K562 (cell line): ENCODE measurements at regions not wholly inside any gene's neighbourhood (a gene's known extent, or its start where the extent isn't known, plus 50 kb on each side); places are given as distances from the start of the nearest gene placed in this dataset.

Experiments
- ATAC-seq: fragments of 200-7000 bp; cut with Tn5 transposase; 3 replicates; pipeline ENCODE4 v1.9.1; 2020; ENCODE audit warnings: moderate library complexity
- BruUV-seq: library from RNA; stranded (reverse); fragments of 400-500 nt; replicated peaks from 2 replicates; lab custom pipeline; 2021; lab: Mats Ljungman, UMichigan
- CTCF ChIA-PET: fragments of 300-600 bp; formaldehyde crosslinking; extraction: SDS; loops from one replicate; lab custom pipeline; 2021; ENCODE audit warnings: low intra/inter-chr PET ratio; lab: Yijun Ruan, JAX
- POLR2A ChIA-PET: fragments of 300-600, 350-650 bp; sonication (Branson Sonifier 250); formaldehyde crosslinking; extraction: SDS; loops from one replicate; lab custom pipeline; 2021; ENCODE audit warnings: antibody characterized with exemption, inconsistent platforms; lab: Yijun Ruan, JAX
- DNase-seq, 4 experiments: peaks; one replicate each; pipeline versions ENCODE4 v3.0.0 to v3.0.0-alpha.2; 2011 to 2018; ENCODE audit warnings: low spot score in 3 of 4, mixed read lengths in 3 of 4; ENCODE audit errors: extremely low read depth in 1 of 4
- FAIRE-seq: peaks from 2 replicates; lab custom pipeline; 2011; peaks lifted over from hg19 to GRCh38; lab: Jason Lieb, UNC
- H2AFZ ChIP-seq: 2 replicates; pipeline ENCODE4 v1.6.0; 2011; ENCODE audit warnings: low read depth, low read length, control low read depth, inconsistent platforms
- H3K27ac ChIP-seq: fragments of 200-600 bp; 3 replicates; pipeline ENCODE4 v1.8.0; 2011; ENCODE audit warnings: low read depth, mild to moderate bottlenecking, control low read depth, inconsistent platforms, low read length, moderate library complexity, mixed read lengths; ENCODE audit errors: extremely low read depth
- H3K27me3 ChIP-seq, 2 experiments: fragments of 300-600 bp in 1 of 2; 2 replicates in 1 of 2; 3 replicates in 1 of 2; pipeline versions ENCODE4 v1.6.0 to v1.8.0; 2011; ENCODE audit warnings: inconsistent platforms in 2 of 2, low read length in 2 of 2, mild to moderate bottlenecking in 1 of 2, mixed read lengths in 1 of 2, moderate library complexity in 1 of 2; ENCODE audit not compliant: control insufficient read depth in 2 of 2, insufficient read depth in 2 of 2
- H3K36me3 ChIP-seq: fragments of 300-600 bp; 3 replicates; pipeline ENCODE4 v1.8.0; 2011; ENCODE audit warnings: mild to moderate bottlenecking, low read length, inconsistent platforms; ENCODE audit not compliant: control insufficient read depth, insufficient read depth
- H3K4me1 ChIP-seq, 2 experiments: fragments of 200-600 bp in 1 of 2; replicated peaks in 1 of 2; 2 replicates in 1 of 2; 3 replicates in 1 of 2; pipeline versions ENCODE4 v1.5.1 to v1.8.0; 2011; ENCODE audit warnings: inconsistent platforms in 2 of 2, low read length in 2 of 2, mild to moderate bottlenecking in 1 of 2, mixed read lengths in 1 of 2, moderate library complexity in 1 of 2; ENCODE audit not compliant: control insufficient read depth in 2 of 2, insufficient read depth in 2 of 2
- H3K4me2 ChIP-seq: 2 replicates; pipeline ENCODE4 v1.6.1; 2011; ENCODE audit warnings: low read length, control low read depth, inconsistent platforms, mixed read lengths; ENCODE audit not compliant: insufficient read depth
- H3K4me3 ChIP-seq: fragments of 200-600 bp; sonication (generic), shearing (Covaris generic); 2 replicates; pipeline ENCODE4 v1.5.1; 2016; ENCODE audit warnings: control low read depth, inconsistent platforms
- H3K79me2 ChIP-seq: fragments of 200-600 bp; 3 replicates; pipeline ENCODE4 v1.8.0; 2011; ENCODE audit warnings: low read length, inconsistent platforms; ENCODE audit not compliant: control insufficient read depth, insufficient read depth
- H3K9ac ChIP-seq, 2 experiments: 2 replicates each; pipeline versions ENCODE4 v1.6.0 to v1.6.1; 2011; ENCODE audit warnings: low read depth in 2 of 2, low read length in 2 of 2, control low read depth in 1 of 2, inconsistent platforms in 1 of 2, mild to moderate bottlenecking in 1 of 2, mixed read lengths in 1 of 2; ENCODE audit not compliant: insufficient read depth in 1 of 2
- H3K9me1 ChIP-seq: one replicate; pipeline ENCODE4 v1.6.0; 2011; ENCODE audit warnings: inconsistent platforms, mild to moderate bottlenecking, low read length, moderate library complexity; ENCODE audit not compliant: control insufficient read depth, insufficient read depth
- H3K9me3 ChIP-seq: replicated peaks from 2 replicates; pipeline ENCODE4 v1.5.1; 2011; ENCODE audit warnings: low read depth, low read length, inconsistent platforms; ENCODE audit not compliant: control insufficient read depth, insufficient read depth
- H4K20me1 ChIP-seq: replicated peaks from 2 replicates; pipeline ENCODE4 v1.6.1; 2011; ENCODE audit warnings: low read length, inconsistent platforms, mixed read lengths; ENCODE audit not compliant: control insufficient read depth, insufficient read depth
- ASH1L ChIP-seq: fragments of 450-650 bp; IDR thresholded peaks from 2 replicates; pipeline ENCODE4 v1.6.1; 2018; ENCODE audit warnings: borderline replicate concordance, mild to moderate bottlenecking, low read depth; ENCODE audit not compliant: partially characterized antibody
- FOXP4 ChIP-seq: sonication (generic); formaldehyde crosslinking; IDR thresholded peaks from 2 replicates; pipeline ENCODE4 v1.8.0; 2022; ENCODE audit warnings: mild to moderate bottlenecking, missing genetic modification reagents, borderline replicate concordance
- MTA1 ChIP-seq: fragments of 450-650 bp; IDR thresholded peaks from 2 replicates; pipeline ENCODE4 v1.6.1; 2017; ENCODE audit warnings: borderline replicate concordance
- ZFPM2 ChIP-seq: fragments of 250-450 bp; sonication (Bioruptor Pico); IDR thresholded peaks from 2 replicates; pipeline ENCODE4 v1.5.1; 2022; ENCODE audit warnings: mild to moderate bottlenecking
- ZNF449 ChIP-seq: fragments of 250-450 bp; sonication (Bioruptor Pico); IDR thresholded peaks from 2 replicates; pipeline ENCODE4 v1.8.0; 2022; ENCODE audit warnings: moderate library complexity, mild to moderate bottlenecking, inconsistent platforms
- ZNF77 ChIP-seq: fragments of 250-450 bp; sonication (Bioruptor Pico); IDR thresholded peaks from 2 replicates; pipeline ENCODE4 v1.5.0; 2020
- WGBS: fragments of 100-300 bp; shearing (Covaris generic); methylation state at CpG from one replicate; pipeline ENCODE4 v1.1.6; 2016; ENCODE audit warnings: low coverage, mixed read lengths; ENCODE audit not compliant: insufficient coverage; ENCODE audit errors: missing lambda C conversion rate; 5-methylcytosine and 5-hydroxymethylcytosine counted together
- in situ Hi-C: fragments of 300-500 bp; cut with MboI; formaldehyde crosslinking; loops from 4 replicates; pipeline ENCODE4 v1.15.0; 2018; ENCODE audit warnings: inconsistent platforms, mixed read lengths
- intact Hi-C: fragments of 100-400 bp; cut with micrococcal nuclease; formaldehyde crosslinking; loops from 2 replicates; pipeline ENCODE4 v1.14.2; 2022
- TF ChIP-seq, protein P1 (sequence below): fragments of 200-800 bp; sonication (Bioruptor generic); IDR thresholded peaks from 2 replicates; pipeline ENCODE4 v1.6.1; 2017; ENCODE audit warnings: missing genetic modification characterization, missing compliant biosample characterization
- TF ChIP-seq, protein P2 (sequence below): fragments of 450-650 bp; IDR thresholded peaks from 2 replicates; pipeline ENCODE4 v1.6.1; 2016; ENCODE audit warnings: borderline replicate concordance
- TF ChIP-seq, protein P3 (sequence below): fragments of 250-450 bp; sonication (Bioruptor Pico); IDR thresholded peaks from 2 replicates; pipeline ENCODE4 v1.5.0; 2021; ENCODE audit warnings: mild to moderate bottlenecking, moderate library complexity
- TF ChIP-seq, protein P4 (sequence below): sonication (generic); IDR thresholded peaks from 2 replicates; pipeline ENCODE4 v1.6.1; 2016

DNA sequence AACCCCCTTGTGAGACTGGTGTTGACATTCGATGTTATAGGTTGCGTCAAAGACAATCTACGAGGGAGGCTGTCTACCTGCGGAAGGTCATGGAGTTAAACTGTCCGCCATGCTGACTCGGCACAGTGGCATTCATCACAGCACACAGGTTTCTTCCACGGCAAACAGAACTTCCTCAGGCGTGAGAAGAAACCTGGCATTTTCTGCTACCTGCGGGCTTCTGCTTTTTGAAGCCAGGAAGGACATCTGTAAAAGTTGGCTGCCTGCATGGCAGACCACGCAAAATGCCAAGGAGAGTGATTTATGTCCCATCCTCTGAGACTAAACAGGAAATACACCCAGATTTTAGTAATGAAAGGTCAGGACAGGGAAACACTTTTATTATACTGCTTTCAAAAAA, 809.8 kb upstream of the NUDT12 start:
- H3K4me1 ChIP-seq, result no peaks in the 10 kb centered on the region
- H3K9ac ChIP-seq, result no peak overlapping the region
- H3K79me2 ChIP-seq, result no peaks in the 10 kb centered on the region
- DNase-seq (no peak), FAIRE-seq (no peak), ATAC-seq (no peak)
- H3K4me2 ChIP-seq, result no peak overlapping the region
- no TSS peak for BruUV-seq
- ChIA-PET CTCF (no interaction called here), POLR2A (no interaction called here)
- H3K27me3 ChIP-seq, result no peaks in the 10 kb centered on the region
- in situ Hi-C loops (no loop called here), intact Hi-C loops (no loop called here)
- no peaks in the 10 kb centered on the region for H4K20me1 ChIP-seq
- H3K36me3 ChIP-seq, result no peaks in the 10 kb centered on the region
- no peak overlapping the region for H2AFZ ChIP-seq
- no peak overlapping the region for H3K4me3 ChIP-seq
- H3K9me1 ChIP-seq, result no peaks in the 10 kb centered on the region
- WGBS, result 3% methylated on average over 8 of the region's 10 CpGs
- no peak overlapping the region for H3K27ac ChIP-seq
- H3K9me3 ChIP-seq, result no peaks in the 10 kb centered on the region
- TF ChIP-seq ZNF449 (no peak), ZFPM2 (no peak), ASH1L (no peak), MTA1 (no peak), ZNF77 (CRISPR knock-in tag) (no peak), FOXP4 (no peak)
- TF ChIP-seq, protein P1, sequence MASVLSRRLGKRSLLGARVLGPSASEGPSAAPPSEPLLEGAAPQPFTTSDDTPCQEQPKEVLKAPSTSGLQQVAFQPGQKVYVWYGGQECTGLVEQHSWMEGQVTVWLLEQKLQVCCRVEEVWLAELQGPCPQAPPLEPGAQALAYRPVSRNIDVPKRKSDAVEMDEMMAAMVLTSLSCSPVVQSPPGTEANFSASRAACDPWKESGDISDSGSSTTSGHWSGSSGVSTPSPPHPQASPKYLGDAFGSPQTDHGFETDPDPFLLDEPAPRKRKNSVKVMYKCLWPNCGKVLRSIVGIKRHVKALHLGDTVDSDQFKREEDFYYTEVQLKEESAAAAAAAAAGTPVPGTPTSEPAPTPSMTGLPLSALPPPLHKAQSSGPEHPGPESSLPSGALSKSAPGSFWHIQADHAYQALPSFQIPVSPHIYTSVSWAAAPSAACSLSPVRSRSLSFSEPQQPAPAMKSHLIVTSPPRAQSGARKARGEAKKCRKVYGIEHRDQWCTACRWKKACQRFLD, result no peak
- TF ChIP-seq, protein P2, sequence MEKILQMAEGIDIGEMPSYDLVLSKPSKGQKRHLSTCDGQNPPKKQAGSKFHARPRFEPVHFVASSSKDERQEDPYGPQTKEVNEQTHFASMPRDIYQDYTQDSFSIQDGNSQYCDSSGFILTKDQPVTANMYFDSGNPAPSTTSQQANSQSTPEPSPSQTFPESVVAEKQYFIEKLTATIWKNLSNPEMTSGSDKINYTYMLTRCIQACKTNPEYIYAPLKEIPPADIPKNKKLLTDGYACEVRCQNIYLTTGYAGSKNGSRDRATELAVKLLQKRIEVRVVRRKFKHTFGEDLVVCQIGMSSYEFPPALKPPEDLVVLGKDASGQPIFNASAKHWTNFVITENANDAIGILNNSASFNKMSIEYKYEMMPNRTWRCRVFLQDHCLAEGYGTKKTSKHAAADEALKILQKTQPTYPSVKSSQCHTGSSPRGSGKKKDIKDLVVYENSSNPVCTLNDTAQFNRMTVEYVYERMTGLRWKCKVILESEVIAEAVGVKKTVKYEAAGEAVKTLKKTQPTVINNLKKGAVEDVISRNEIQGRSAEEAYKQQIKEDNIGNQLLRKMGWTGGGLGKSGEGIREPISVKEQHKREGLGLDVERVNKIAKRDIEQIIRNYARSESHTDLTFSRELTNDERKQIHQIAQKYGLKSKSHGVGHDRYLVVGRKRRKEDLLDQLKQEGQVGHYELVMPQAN, result no peak
- TF ChIP-seq, protein P3, sequence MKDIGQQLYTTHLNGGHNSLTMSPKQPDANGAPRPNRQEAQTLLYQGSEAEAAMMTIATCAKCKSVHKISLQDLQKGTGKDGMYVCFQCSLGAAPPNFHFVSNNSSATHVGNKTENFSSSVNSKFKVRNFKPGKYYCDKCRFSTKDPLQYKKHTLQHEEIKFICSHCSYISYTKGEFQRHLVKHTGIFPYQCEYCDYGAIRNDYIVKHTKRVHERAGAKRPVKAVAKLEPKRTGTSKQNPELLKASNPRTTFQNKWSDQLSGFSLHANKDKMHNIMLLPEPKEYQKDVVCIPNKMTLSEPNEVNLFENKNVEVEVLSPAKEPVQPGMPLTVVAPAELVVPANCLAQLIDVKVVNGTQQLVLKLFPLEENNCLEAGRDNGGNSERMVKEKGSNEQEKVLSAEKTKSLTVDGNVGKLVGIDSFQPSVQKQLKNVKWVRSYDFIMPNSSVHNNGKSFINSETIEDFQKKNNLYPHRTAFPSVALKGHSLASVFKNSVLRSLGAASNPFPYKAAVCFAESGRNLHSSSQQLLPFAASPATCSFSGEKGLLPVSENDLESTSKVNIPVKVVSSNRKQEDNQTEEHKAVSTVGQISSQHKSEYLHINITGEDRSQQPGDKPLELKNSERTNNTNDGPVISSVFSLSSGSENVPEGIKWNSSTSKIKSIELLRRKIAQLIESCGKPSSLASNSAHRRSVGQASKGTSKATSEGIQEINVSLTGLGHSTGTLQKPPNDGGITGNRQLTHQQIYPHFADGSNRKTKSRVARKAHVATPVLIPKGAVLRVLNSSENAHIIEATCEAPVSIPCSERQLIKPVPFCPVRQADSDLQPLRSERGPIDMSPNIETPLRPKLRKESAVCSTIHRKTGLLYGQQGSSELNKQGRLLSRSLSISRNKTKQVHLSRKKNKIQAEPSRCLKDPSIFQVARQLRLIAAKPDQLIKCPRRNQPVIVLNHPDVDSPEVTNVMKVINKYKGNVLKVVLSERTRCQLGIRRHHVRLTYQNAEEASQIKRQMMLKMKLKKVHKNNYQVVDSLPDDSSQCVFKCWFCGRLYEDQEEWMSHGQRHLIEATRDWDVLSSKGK, result no peak
- TF ChIP-seq, protein P4, sequence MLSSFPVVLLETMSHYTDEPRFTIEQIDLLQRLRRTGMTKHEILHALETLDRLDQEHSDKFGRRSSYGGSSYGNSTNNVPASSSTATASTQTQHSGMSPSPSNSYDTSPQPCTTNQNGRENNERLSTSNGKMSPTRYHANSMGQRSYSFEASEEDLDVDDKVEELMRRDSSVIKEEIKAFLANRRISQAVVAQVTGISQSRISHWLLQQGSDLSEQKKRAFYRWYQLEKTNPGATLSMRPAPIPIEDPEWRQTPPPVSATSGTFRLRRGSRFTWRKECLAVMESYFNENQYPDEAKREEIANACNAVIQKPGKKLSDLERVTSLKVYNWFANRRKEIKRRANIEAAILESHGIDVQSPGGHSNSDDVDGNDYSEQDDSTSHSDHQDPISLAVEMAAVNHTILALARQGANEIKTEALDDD, result no peak
